B cell (primary cell): ENCODE measurements at regions not wholly inside any gene's neighbourhood (a gene's known extent, or its start where the extent isn't known, plus 50 kb on each side); places are given as distances from the start of the nearest gene placed in this dataset.

ENCODE experiments used
- ATAC-seq: fragments of 200-7000 bp; cut with Tn5 transposase; one replicate; pipeline ENCODE4 v1.10.0; 2021; ENCODE audit warnings: low read depth, mild to moderate bottlenecking, moderate number of reproducible peaks, moderate library complexity
- CTCF ChIA-PET: fragments of 350-600 bp; sonication (Branson Sonifier 250); formaldehyde crosslinking; loops from one replicate; lab custom pipeline; 2021; ENCODE audit warnings: antibody characterized with exemption, inconsistent platforms; lab: Charles Lee
- POLR2A ChIA-PET: fragments of 350-600 bp; sonication (Branson Sonifier 250); formaldehyde crosslinking; loops from one replicate; lab custom pipeline; 2021; ENCODE audit warnings: antibody characterized with exemption; lab: Charles Lee
- DNase-seq: peaks from one replicate; pipeline ENCODE4 v3.0.0; 2013
- H2AFZ ChIP-seq: 2 replicates; pipeline ENCODE4 v1.6.1; 2012; ENCODE audit warnings: mild to moderate bottlenecking, low read depth, low read length; ENCODE audit not compliant: insufficient read depth, poor library complexity, severe bottlenecking
- H3K27ac ChIP-seq, 2 donors: 1 replicate in 1 of 2; 2 replicates in 1 of 2; pipeline ENCODE4 v1.5.1; 2012 to 2013; ENCODE audit warnings: low read length in 2 of 2, mild to moderate bottlenecking in 2 of 2, moderate library complexity in 1 of 2
- H3K27me3 ChIP-seq, 4 experiments: fragments of 200-600 bp in 1 of 4; sonication (generic) in 1 of 4; replicated peaks in 1 of 4; 1 replicate in 2 of 4; 2 replicates in 2 of 4; pipeline versions ENCODE4 v1.6.1 to v1.7.0; 2013 to 2016; ENCODE audit warnings: low read length in 3 of 4, mild to moderate bottlenecking in 2 of 4, mixed read lengths in 1 of 4, moderate library complexity in 1 of 4; ENCODE audit not compliant: insufficient read depth in 4 of 4, control insufficient read depth in 3 of 4; ENCODE audit errors: control extremely low read depth in 1 of 4
- H3K36me3 ChIP-seq, 2 experiments: replicated peaks in 1 of 2; 1 replicate in 1 of 2; 2 replicates in 1 of 2; pipeline versions ENCODE4 v1.6.1 to v1.7.1; 2013; ENCODE audit warnings: low read length in 1 of 2; ENCODE audit not compliant: insufficient read depth in 2 of 2, control insufficient read depth in 1 of 2; ENCODE audit errors: control extremely low read depth in 1 of 2, extremely low read depth in 1 of 2
- H3K4me1 ChIP-seq, 2 donors: fragments of 200-600 bp in 1 of 2; sonication (generic) in 1 of 2; 1 replicate in 1 of 2; 2 replicates in 1 of 2; pipeline versions ENCODE4 v1.5.1 to v1.6.1; 2013 to 2017; ENCODE audit warnings: low read length in 2 of 2; ENCODE audit not compliant: control insufficient read depth in 2 of 2, insufficient read depth in 2 of 2
- H3K4me2 ChIP-seq: replicated peaks from 2 replicates; pipeline ENCODE3; 2012; ENCODE audit warnings: mild to moderate bottlenecking, low read depth, low read length; ENCODE audit not compliant: poor library complexity, severe bottlenecking
- H3K4me3 ChIP-seq, 5 experiments: fragments of 200-600 bp in 1 of 5; sonication (generic) in 1 of 5; 1 replicate in 3 of 5; 2 replicates in 2 of 5; pipeline versions ENCODE4 v1.5.1 to v1.7.0; 2011 to 2016; ENCODE audit warnings: low read length in 4 of 5, mild to moderate bottlenecking in 4 of 5, low read depth in 2 of 5, control low read depth in 1 of 5, moderate library complexity in 1 of 5; ENCODE audit not compliant: insufficient read depth in 1 of 5; ENCODE audit errors: control extremely low read depth in 1 of 5, extremely low read depth in 1 of 5
- H3K79me2 ChIP-seq: fragments of 200-600 bp; sonication (generic); one replicate; pipeline ENCODE4 v1.6.0; 2016; ENCODE audit warnings: low read length; ENCODE audit not compliant: control insufficient read depth, insufficient read depth
- H3K9ac ChIP-seq: fragments of 200-600 bp; sonication (generic); 2 replicates; pipeline ENCODE4 v1.6.1; 2017; ENCODE audit warnings: mild to moderate bottlenecking, low read length, moderate library complexity
- H3K9me3 ChIP-seq, 3 donors: one replicate each; pipeline versions ENCODE4 v1.6.1 to v1.7.1; 2013; ENCODE audit warnings: low read length in 2 of 3; ENCODE audit not compliant: control insufficient read depth in 2 of 3, insufficient read depth in 1 of 3; ENCODE audit errors: control extremely low read depth in 1 of 3
- H4K20me1 ChIP-seq: 2 replicates; pipeline ENCODE4 v1.6.0; 2012; ENCODE audit warnings: mild to moderate bottlenecking, low read length; ENCODE audit not compliant: insufficient read depth, control insufficient read depth, poor library complexity, severe bottlenecking
- H3K27ac Mint-ChIP-seq: one replicate; pipeline ENCODE4 v1.8.0; 2021; ENCODE audit warnings: mixed read lengths
- H3K27me3 Mint-ChIP-seq: one replicate; pipeline ENCODE4 v1.8.0; 2021; ENCODE audit warnings: mixed read lengths
- H3K4me1 Mint-ChIP-seq: one replicate; pipeline ENCODE4 v1.8.0; 2021; ENCODE audit warnings: mixed read lengths
- H3K4me3 Mint-ChIP-seq: one replicate; pipeline ENCODE4 v1.8.0; 2021; ENCODE audit warnings: mixed read lengths
- H3K9me3 Mint-ChIP-seq: one replicate; pipeline ENCODE4 v1.8.0; 2022; ENCODE audit warnings: mixed read lengths; ENCODE audit not compliant: insufficient read depth
- CTCF ChIP-seq: fragments of 200-600 bp; IDR thresholded peaks from one replicate; pipeline ENCODE4 v1.8.0; 2022; ENCODE audit warnings: antibody characterized with exemption, mild to moderate bottlenecking
- EZH2 ChIP-seq: IDR thresholded peaks from 2 replicates; pipeline ENCODE4 v1.6.1; 2012; ENCODE audit warnings: borderline replicate concordance, low read depth, mild to moderate bottlenecking, moderate library complexity, low read length; ENCODE audit not compliant: insufficient read depth, poor library complexity, severe bottlenecking
- WGBS: methylation state at CpG from one replicate; pipeline ENCODE4 v1.1.5; 2013; ENCODE audit warnings: missing lambda C conversion rate; ENCODE audit not compliant: insufficient coverage; 5-methylcytosine and 5-hydroxymethylcytosine counted together
- intact Hi-C: fragments of 100-400 bp; cut with micrococcal nuclease; formaldehyde crosslinking; loops from one replicate; pipeline ENCODE4 v1.10.0; 2022

- Histone ChIP-seq H3K27ac (no peak overlapping the region), H3K4me3 (no peak overlapping the region), H3K4me1 (no peaks in the 10 kb centered on the region), H3K36me3 (no peaks in the 10 kb centered on the region), H3K4me2 (no peak overlapping the region), H3K27me3 (no peaks in the 10 kb centered on the region), H4K20me1 (no peaks in the 10 kb centered on the region), H3K9me3 (peaks cover 0 to 3% (median 0%) of the 10 kb centered on the region in 3 donors), H3K9ac (no peak overlapping the region), H3K79me2 (no peaks in the 10 kb centered on the region), H2AFZ (no peak overlapping the region)
- ChIA-PET CTCF (no interaction called here), POLR2A (no interaction called here)
- H3K4me3 Mint-ChIP-seq = no peak overlapping the region
- H3K27me3 Mint-ChIP-seq = no peaks in the 10 kb centered on the region
- H3K9me3 Mint-ChIP-seq = no peaks in the 10 kb centered on the region
- TF ChIP-seq EZH2 (no peak), CTCF (no peak)
- peaks cover 2% of the 10 kb centered on the region for H3K4me1 Mint-ChIP-seq
- ATAC-seq (no peak), DNase-seq (no peak)
- intact Hi-C loops = no loop called here
- 100% methylated on average over 1 of the region's 2 CpGs for WGBS
- no peak overlapping the region for H3K27ac Mint-ChIP-seq
Observed at GRCh38 chr11:23931443-23931842, 565.4 kb upstream of the LUZP2 start.

- H3K4me1 Mint-ChIP-seq = peaks cover 2% of the 10 kb centered on the region
- ATAC-seq = no peak
Observed at GRCh38 chr11:23932485-23932898, 564.4 kb upstream of the LUZP2 start.

More at GRCh38 chr11:23932485-23932898, 564.4 kb upstream of the LUZP2 start:
- Histone ChIP-seq H3K36me3 (no peaks in the 10 kb centered on the region), H3K4me1 (no peaks in the 10 kb centered on the region), H3K4me3 (no peak overlapping the region), H3K27ac (no peak overlapping the region), H4K20me1 (no peaks in the 10 kb centered on the region), H2AFZ (no peak overlapping the region), H3K79me2 (no peaks in the 10 kb centered on the region), H3K27me3 (no peaks in the 10 kb centered on the region), H3K4me2 (no peak overlapping the region), H3K9me3 (peaks cover 0 to 3% (median 0%) of the 10 kb centered on the region in 3 donors), H3K9ac (no peak overlapping the region)
- no peaks in the 10 kb centered on the region for H3K9me3 Mint-ChIP-seq
- no peak overlapping the region for H3K27ac Mint-ChIP-seq
- intact Hi-C loops = no loop called here
- TF ChIP-seq EZH2 = no peak
- no peak for TF ChIP-seq CTCF
- H3K27me3 Mint-ChIP-seq = no peaks in the 10 kb centered on the region
- H3K4me3 Mint-ChIP-seq = no peak overlapping the region
- no peak for DNase-seq
- ChIA-PET CTCF (no interaction called here), POLR2A (no interaction called here)
